ENCODE measurements at regions not wholly inside any gene's neighbourhood (a gene's known extent, or its start where the extent isn't known, plus 50 kb on each side); places are given as distances from the start of the nearest gene placed in this dataset.

GRCh38 chr12:116508145-116509121, 50.7 kb upstream of the MAP1LC3B2 start:
- no peak for TF ChIP-seq ZNF362 (tag by site-specific recombination; IDR thresholded peaks at IDR 0.05)
- no peak for TF ChIP-seq CTCF (tag by site-specific recombination; IDR thresholded peaks at IDR 0.05)
- TF ChIP-seq REST (tag by site-specific recombination; IDR thresholded peaks at IDR 0.05), result no peak
- TF ChIP-seq KLF9 (tag by site-specific recombination; IDR thresholded peaks at IDR 0.05; ENCODE audit: low read depth), result no peak
- TF ChIP-seq ZNF473 (tag by site-specific recombination; IDR thresholded peaks at IDR 0.05), result no peak
- TF ChIP-seq ZNF416 (tag by site-specific recombination; IDR thresholded peaks at IDR 0.05), result no peak
- TF ChIP-seq PRDM1 (tag by site-specific recombination; IDR thresholded peaks at IDR 0.05), result no peak
- TF ChIP-seq PATZ1 (tag by site-specific recombination; IDR thresholded peaks at IDR 0.05), result no peak
- TF ChIP-seq BCL11B (tag by site-specific recombination; IDR thresholded peaks at IDR 0.05; ENCODE audit: low read depth), result no peak
- TF ChIP-seq ZNF114 (tag by site-specific recombination; IDR thresholded peaks at IDR 0.05), result no peak
